ENCODE measurements at regions not wholly inside any gene's neighbourhood (a gene's known extent, or its start where the extent isn't known, plus 50 kb on each side); places are given as distances from the start of the nearest gene placed in this dataset.

GRCh38 chr18:39596221-39596620, 2030.6 kb upstream of the CELF4 start:
- Histone ChIP-seq H3K9ac (ENCODE audit: low read depth in 1 of 2, low read length in 2 of 2) (no peak overlapping the region), H3K4me3 (ENCODE audit: low read depth in 1 of 3, low read length in 3 of 3) (no peak overlapping the region), H3K27ac (ENCODE audit: low read depth in 1 of 2, low read length in 2 of 2) (no peak overlapping the region), H3K9me3 (ENCODE audit: control insufficient read depth in 4 of 4, low read length in 3 of 4) (no peaks in the 10 kb centered on the region), H3K4me1 (ENCODE audit: control insufficient read depth in 4 of 4, insufficient read depth in 4 of 4, low read length in 3 of 4) (no peaks in the 10 kb centered on the region), H3K27me3 (ENCODE audit: control insufficient read depth in 4 of 4, insufficient read depth in 4 of 4, low read length in 3 of 4) (no peaks in the 10 kb centered on the region), H3K36me3 (ENCODE audit: control insufficient read depth in 4 of 4, insufficient read depth in 3 of 4, low read depth in 1 of 4, low read length in 3 of 4) (no peaks in the 10 kb centered on the region)
- DNase-seq (ENCODE audit: low spot score): no peak
- TF ChIP-seq RXRA (IDR thresholded peaks at IDR 0.05) (no peak), HNF4G (IDR thresholded peaks at IDR 0.05) (no peak), YY1 (IDR thresholded peaks at IDR 0.05) (no peak), JUND (IDR thresholded peaks at IDR 0.05) (no peak), SP1 (IDR thresholded peaks at IDR 0.05) (no peak), TAF1 (conservative IDR thresholded peaks at IDR 0.05) (no peak), MAX (IDR thresholded peaks at IDR 0.05) (no peak), NR2F2 (IDR thresholded peaks at IDR 0.05) (no peak), CTCF (IDR thresholded peaks at IDR 0.05; ENCODE audit: low read depth, low read length, missing input control) (no peak), FOXA1 (IDR thresholded peaks at IDR 0.05) (no peak), EGR1 (IDR thresholded peaks at IDR 0.05; ENCODE audit: low read depth in 2 of 2) (no peak), GABPA (IDR thresholded peaks at IDR 0.05 in 1 of 2, conservative IDR thresholded peaks at IDR 0.05 in 1 of 2) (no peak), ZBTB33 (IDR thresholded peaks at IDR 0.05) (no peak), RAD21 (IDR thresholded peaks at IDR 0.05) (no peak)
- TF ChIP-seq, protein P1, sequence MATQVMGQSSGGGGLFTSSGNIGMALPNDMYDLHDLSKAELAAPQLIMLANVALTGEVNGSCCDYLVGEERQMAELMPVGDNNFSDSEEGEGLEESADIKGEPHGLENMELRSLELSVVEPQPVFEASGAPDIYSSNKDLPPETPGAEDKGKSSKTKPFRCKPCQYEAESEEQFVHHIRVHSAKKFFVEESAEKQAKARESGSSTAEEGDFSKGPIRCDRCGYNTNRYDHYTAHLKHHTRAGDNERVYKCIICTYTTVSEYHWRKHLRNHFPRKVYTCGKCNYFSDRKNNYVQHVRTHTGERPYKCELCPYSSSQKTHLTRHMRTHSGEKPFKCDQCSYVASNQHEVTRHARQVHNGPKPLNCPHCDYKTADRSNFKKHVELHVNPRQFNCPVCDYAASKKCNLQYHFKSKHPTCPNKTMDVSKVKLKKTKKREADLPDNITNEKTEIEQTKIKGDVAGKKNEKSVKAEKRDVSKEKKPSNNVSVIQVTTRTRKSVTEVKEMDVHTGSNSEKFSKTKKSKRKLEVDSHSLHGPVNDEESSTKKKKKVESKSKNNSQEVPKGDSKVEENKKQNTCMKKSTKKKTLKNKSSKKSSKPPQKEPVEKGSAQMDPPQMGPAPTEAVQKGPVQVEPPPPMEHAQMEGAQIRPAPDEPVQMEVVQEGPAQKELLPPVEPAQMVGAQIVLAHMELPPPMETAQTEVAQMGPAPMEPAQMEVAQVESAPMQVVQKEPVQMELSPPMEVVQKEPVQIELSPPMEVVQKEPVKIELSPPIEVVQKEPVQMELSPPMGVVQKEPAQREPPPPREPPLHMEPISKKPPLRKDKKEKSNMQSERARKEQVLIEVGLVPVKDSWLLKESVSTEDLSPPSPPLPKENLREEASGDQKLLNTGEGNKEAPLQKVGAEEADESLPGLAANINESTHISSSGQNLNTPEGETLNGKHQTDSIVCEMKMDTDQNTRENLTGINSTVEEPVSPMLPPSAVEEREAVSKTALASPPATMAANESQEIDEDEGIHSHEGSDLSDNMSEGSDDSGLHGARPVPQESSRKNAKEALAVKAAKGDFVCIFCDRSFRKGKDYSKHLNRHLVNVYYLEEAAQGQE (IDR thresholded peaks at IDR 0.05): no peak
- TF ChIP-seq, protein P2, sequence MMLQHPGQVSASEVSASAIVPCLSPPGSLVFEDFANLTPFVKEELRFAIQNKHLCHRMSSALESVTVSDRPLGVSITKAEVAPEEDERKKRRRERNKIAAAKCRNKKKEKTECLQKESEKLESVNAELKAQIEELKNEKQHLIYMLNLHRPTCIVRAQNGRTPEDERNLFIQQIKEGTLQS (IDR thresholded peaks at IDR 0.05): no peak

DNA sequence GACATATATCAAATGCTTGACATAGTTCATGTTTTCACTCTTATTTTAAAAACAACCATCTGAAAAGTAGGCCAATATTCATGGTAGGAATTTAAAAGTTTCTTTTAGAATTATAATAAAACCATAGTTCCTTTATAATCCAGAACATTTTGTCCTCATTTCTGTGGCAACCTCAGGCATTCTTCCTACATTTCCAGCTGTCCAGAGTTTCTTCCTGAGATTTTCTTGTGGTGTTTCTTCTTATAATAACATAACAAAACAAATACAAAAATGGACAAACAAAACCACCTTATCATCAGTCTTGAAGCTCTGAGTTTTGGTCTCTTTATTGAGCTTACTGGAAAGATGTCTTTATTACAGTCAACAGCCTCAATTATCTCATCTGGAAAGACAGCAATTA, 2028.6 kb upstream of the CELF4 start:
- Histone ChIP-seq H3K27ac (ENCODE audit: low read depth in 1 of 2, low read length in 2 of 2) (no peak overlapping the region), H3K36me3 (ENCODE audit: control insufficient read depth in 4 of 4, insufficient read depth in 3 of 4, low read depth in 1 of 4, low read length in 3 of 4) (no peaks in the 10 kb centered on the region), H3K4me1 (ENCODE audit: control insufficient read depth in 4 of 4, insufficient read depth in 4 of 4, low read length in 3 of 4) (no peaks in the 10 kb centered on the region), H3K9ac (ENCODE audit: low read depth in 1 of 2, low read length in 2 of 2) (no peak overlapping the region), H3K27me3 (ENCODE audit: control insufficient read depth in 4 of 4, insufficient read depth in 4 of 4, low read length in 3 of 4) (no peaks in the 10 kb centered on the region), H3K9me3 (ENCODE audit: control insufficient read depth in 4 of 4, low read length in 3 of 4) (no peaks in the 10 kb centered on the region), H3K4me3 (ENCODE audit: low read depth in 1 of 3, low read length in 3 of 3) (no peak overlapping the region)
- no peak for DNase-seq (ENCODE audit: low spot score)
- no peak for TF ChIP-seq CTCF (IDR thresholded peaks at IDR 0.05; ENCODE audit: low read depth, low read length, missing input control)
- no peak for TF ChIP-seq FOXA2 (IDR thresholded peaks at IDR 0.05)
- TF ChIP-seq MAX (IDR thresholded peaks at IDR 0.05): no peak
- TF ChIP-seq ZBTB33 (IDR thresholded peaks at IDR 0.05): no peak

Measured in liver (tissue), 7 donors.